NCI-H2029 (cell line): ENCODE measurements at regions not wholly inside any gene's neighbourhood (a gene's known extent, or its start where the extent isn't known, plus 50 kb on each side); places are given as distances from the start of the nearest gene placed in this dataset.
"Not testable (repeated sequence)": the region's sequence is repeated elsewhere in the genome, so short reads cannot be mapped to it uniquely, and the experiment has no call there.

Experiments
- DNase-seq: peaks from one replicate; lab custom pipeline; 2025; lab: John Stamatoyannopoulos, UW

GRCh38 chr13:24995225-24995804, 100.6 kb upstream of the PABPC3 start:
- DNase-seq, result peak; percentile 60

DNA sequence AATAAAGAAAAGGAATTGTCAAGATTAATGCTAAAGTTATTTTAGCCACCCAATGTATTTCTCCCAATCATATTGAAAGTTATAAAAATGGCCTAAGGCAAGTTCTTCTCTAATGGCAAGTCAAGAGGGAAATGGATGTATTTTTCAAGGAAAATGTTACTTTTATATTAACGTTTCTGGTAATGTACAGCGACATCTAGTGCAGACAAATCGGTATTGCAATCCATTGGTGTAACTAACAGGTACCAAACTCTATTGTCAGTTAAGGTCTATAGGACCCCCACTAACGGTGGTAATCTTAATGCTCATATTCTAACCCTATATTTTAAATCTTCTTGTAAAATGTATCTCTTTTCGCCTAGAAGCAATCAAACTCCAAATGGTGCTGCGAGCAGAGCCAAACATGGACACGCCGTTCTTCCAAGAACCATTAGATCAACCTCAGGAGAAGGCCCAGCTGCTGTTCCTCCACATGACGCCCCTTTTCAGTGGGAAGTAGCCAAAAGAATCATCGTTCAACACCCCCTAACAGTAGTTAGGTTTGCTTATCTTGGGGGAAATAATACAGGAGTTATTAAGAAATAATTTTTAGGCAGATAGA, 98.5 kb upstream of the PABPC3 start:
- DNase-seq, result no peak

GRCh38 chr13:24998433-24998832, 97.5 kb upstream of the PABPC3 start:
- DNase-seq, result no peak

- no peak for DNase-seq
Measured at GRCh38 chr13:25001476-25002206, 94.3 kb upstream of the PABPC3 start.

DNA sequence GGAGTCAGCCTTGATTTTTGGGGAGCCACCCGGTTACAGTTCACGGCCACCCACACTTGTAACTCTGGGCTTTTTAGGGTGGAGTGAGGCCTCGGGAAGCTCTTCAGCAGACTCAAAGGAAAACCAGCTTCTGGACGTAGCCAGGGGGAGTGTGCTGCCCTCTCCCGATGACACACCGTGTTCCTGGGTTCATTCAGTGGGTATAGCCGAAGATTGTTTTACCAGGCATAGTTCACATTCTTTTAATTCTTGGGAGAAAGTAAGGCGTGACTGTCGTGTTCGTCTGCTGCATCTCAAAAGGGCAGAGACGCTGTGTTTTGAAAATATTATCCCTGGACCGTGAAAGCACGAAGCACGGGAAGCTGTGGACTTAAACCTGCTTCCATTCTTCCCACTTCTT, 93.6 kb upstream of the PABPC3 start:
- DNase-seq, result not testable (repeated sequence)

GRCh38 chr13:25004489-25004888, 91.4 kb upstream of the PABPC3 start:
- DNase-seq, result not testable (repeated sequence)

DNA sequence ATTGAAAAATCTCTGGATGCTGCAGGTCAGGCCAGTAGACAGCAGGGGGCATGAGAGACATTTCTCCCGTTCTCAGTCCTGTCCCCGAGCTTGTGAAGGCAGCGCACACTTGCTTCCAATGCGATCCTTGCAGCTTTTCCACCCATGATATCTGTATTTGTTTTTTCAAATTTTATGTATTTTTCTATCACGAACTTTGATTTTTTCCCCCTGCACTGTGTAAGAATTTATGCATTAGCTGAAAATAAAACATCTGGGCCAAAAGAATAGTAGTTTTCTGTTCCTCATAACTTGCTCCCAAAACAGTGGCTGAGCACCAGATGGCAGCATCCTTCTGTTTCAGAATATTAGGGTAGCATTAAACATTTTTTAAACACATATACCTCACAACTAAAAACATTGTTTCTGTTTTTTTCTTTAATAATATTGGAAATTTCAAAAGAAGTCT, 90.9 kb upstream of the PABPC3 start:
- DNase-seq, result not testable (repeated sequence)

GRCh38 chr13:25007389-25007788, 88.5 kb upstream of the PABPC3 start:
- not testable (repeated sequence) for DNase-seq

DNA sequence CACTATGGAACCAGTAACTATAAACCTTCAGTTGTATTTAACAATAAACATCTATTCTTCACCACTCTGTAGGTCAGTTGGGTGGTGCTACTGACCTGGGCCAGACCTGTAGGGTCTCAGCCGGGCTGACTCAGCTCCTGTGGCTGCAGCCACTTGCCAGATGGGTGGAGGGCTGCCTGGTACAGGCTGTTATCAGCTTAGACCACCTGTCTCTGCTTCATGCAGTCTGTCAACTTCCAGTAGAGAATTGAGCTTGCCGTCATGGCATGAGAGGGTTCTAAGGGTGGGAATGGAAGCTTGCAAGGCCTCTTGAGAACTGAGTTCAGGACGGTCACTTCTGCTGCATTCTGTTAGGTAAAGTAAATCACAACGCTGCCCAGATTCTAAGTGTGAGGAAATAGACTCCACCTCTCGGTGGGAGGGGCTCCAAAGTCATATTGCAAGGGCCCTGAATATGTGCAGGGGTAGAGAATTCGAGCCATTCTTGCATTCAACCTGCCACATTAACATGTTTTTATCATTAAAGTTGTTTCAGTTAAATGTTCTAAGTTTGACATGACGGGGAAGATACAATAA, 81.5 kb upstream of the PABPC3 start:
- DNase-seq, result not testable (repeated sequence)

DNA sequence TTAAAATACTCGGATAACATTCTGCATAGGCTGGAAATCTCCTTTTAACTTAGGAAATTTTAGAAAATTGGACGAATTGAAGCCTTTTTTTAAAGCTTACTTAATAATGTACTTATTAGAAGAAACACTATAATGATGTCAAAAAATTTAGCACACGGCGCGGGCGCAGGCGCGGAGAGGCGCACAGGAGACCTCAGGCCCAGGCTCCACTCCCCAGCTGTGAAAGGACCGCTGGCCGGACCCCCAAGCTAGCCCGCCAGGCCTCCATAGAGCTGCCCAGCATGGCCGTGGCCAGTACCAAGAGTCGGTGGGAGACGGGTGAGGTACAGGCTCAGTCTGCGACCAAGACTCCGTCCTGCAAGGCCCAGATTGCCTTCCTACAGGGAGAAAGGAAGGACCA, 78.8 kb upstream of the PABPC3 start:
- not testable (repeated sequence) for DNase-seq

DNA sequence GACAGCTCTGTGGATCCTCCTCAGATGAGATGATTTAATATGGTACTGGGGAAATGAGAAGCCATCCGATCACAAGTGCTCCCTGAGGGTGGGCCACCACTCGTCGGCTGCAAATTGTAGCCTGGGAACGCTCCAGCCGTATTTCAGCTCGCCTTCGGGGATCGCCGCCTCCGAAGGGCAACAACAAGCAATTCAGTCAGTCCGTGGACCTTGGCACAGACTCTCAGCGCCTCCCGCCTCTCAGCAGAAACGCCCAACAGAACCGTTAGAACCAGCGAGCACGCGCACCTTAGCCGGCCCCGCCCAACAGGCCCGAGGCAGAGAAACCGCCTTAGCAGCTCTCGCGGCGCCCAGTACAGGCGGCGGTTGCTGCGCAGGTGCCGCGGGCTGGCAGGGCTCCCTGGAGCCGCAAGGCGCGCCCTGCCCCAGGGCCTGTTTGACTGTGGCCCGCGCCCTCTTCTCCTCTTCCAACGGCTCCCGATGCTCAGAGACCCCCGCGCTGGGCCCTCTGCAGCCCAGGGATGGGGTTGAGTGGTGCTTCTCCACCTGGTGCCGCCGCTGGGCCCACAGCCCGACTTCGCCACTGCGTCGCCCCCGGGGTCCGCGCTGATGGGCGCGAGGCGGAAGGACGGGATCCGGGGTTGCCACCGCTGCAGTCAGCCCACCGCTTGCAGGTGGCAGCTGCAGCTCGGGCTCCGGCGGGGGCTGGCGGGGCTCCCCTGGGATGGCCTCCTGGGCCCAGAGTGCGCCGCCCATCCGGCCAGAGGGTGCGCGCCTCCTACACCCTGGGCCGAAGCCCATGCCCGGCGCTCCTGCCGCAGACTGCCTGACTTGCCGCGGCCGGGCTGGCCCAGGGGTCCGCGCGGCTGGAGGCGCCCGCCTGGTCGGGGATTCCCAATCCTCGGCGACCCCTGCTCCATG, 77.9 kb upstream of the PABPC3 start:
- DNase-seq, result peak; percentile 22

DNA sequence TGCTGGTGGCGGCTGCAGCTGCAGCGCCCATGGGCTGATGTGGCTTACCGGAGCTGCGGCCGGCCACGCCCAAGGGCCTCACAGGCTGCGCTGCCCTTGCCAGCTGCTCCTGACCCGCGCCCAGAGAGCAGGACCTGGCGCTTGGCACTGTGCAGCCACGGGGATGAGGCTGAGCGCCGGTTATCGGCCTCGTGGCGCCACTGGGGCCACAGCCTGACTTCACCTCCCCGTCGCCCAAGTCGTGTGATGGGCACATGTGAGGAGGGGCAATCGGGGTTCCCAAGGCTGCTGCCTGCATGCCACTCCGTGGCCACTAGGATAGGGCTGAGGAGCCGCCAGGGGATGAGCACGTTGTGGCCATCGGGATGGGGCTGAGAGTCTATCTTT, 77.2 kb upstream of the PABPC3 start:
- no peak for DNase-seq

DNA sequence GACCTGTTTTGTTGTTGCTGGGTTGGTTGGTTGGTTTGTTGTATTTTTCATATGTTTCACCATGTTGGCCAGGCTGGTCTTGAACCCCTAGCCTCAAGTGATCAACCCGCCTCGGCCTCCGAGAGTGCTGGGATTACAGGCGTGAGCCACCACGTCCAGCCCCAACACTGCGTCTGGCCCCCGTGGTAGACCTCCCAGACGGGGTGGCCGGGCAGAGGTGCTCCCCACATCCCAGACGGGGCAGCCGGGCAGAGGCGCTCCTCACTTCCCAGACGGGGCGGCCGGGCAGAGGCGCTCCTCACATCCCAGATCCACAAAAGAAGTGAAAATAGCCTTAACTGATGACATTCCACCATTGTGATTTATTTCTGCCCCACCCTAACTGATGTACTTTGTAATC, 76.2 kb upstream of the PABPC3 start:
- not testable (repeated sequence) for DNase-seq

GRCh38 chr13:25024175-25024574, 71.8 kb upstream of the PABPC3 start:
- no peak for DNase-seq

DNA sequence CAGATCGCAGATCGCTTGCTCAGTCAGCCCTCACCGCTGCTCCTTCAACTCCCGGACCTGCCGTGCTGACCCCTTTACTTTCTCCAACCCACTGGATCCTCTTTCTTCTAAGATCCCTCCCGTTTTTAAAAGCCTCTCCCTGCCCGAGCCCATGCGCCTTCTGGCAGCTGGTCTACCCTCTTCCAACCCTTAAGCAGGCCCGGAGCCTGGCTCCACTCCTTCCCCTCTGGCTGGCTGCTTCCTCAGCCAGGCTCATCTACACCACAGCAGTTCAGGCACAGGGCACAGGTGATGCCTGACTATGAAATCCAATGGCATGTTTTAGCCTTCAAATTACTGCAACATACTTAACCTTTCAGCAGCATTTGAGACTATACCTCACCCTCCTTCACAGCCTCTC, 63.8 kb upstream of the PABPC3 start:
- no peak for DNase-seq

DNA sequence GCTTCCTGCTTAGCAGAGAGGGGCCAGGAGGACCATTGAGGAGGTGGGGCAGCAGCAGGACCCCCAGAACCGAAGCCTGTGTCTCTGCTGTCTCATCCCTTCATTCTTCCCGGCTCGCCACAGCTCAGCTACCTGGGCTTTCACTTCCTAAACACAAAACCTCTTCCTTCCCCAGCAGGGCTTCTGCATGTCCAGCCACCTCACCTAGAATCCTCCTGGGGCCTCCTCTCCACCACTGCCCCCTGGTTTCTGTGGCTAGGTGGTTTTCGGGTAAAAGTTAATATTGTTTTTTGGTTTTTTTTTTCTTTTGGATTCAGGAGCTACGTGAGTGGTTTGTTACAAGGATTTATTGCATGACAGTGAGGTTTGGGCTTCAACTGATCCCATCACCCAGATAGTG, 61.8 kb upstream of the PABPC3 start:
- no peak for DNase-seq

DNA sequence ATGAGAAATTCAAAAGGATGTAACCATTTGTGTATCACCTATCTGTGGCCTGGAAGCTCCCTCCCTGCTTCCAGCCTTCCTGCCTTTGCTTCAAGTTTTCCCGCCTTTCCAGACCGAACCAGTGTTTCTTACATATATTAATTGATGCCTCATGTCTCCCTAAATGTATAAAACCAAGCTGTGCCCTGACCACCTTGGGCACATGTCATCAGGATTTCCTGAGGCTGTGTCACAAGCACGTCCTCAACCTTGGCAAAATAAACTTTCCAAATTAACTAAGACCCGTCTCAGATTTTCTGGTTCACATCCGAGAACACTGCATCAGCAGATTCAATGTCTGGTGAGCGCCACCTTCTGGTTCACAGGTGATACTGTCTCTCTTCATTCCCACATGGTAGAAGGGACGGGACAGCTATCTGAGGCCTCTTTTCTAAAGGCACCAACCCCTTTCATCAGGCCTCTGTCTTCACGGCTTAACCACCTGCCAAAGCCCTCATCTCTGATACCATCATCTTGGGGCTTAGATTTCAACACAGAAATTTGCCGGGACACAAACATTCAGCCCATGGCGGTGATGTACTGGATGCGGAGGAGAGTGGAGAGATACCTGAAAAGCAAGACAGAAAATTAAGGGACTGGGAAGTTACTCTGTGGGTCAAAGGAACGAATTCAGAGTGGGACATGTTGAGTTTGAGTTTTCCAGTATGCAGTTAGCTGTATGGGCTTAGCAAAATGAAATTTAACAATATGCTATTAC, 58.7 kb upstream of the PABPC3 start:
- no peak for DNase-seq

GRCh38 chr13:25042151-25042865, 53.6 kb upstream of the PABPC3 start:
- no peak for DNase-seq

- no peak for DNase-seq
Measured at GRCh38 chr13:25044071-25044470, 51.9 kb upstream of the PABPC3 start.
